Right atrium auricular region (tissue), 2 donors: ENCODE measurements at regions not wholly inside any gene's neighbourhood (a gene's known extent, or its start where the extent isn't known, plus 50 kb on each side); places are given as distances from the start of the nearest gene placed in this dataset.

Experiments
- DNase-seq: peaks from one replicate; pipeline ENCODE4 v3.0.0-alpha.2; 2019; ENCODE audit warnings: low spot score
- H3K27ac ChIP-seq, 2 donors: fragments of 200-600 bp; sonication (generic); 1 replicate in 1 of 2; 2 replicates in 1 of 2; pipeline ENCODE4 v1.5.1; 2016 to 2019
- H3K27me3 ChIP-seq, 2 donors: fragments of 200-600 bp; sonication (generic); one replicate each; pipeline versions ENCODE4 v1.5.1 to v1.6.0; 2017 to 2019
- H3K36me3 ChIP-seq: fragments of 200-600 bp; sonication (generic); one replicate; pipeline ENCODE4 v1.5.1; 2016
- H3K4me1 ChIP-seq, 2 donors: fragments of 200-600 bp; sonication (generic); one replicate each; pipeline versions ENCODE4 v1.5.1 to v1.6.0; 2017 to 2019
- H3K4me3 ChIP-seq, 2 donors: fragments of 200-600 bp; sonication (generic); 1 replicate in 1 of 2; 2 replicates in 1 of 2; pipeline ENCODE4 v1.5.1; 2017 to 2019; ENCODE audit warnings: mild to moderate bottlenecking in 1 of 2, moderate library complexity in 1 of 2
- H3K9me3 ChIP-seq, 2 donors: fragments of 200-600 bp; sonication (generic); one replicate each; pipeline ENCODE4 v1.5.1; 2019
- CTCF ChIP-seq, 2 donors: fragments of 200-600 bp; sonication (generic); IDR thresholded peaks; one replicate each; pipeline ENCODE4 v1.5.1; 2019; ENCODE audit warnings: antibody characterized with exemption in 2 of 2

DNA sequence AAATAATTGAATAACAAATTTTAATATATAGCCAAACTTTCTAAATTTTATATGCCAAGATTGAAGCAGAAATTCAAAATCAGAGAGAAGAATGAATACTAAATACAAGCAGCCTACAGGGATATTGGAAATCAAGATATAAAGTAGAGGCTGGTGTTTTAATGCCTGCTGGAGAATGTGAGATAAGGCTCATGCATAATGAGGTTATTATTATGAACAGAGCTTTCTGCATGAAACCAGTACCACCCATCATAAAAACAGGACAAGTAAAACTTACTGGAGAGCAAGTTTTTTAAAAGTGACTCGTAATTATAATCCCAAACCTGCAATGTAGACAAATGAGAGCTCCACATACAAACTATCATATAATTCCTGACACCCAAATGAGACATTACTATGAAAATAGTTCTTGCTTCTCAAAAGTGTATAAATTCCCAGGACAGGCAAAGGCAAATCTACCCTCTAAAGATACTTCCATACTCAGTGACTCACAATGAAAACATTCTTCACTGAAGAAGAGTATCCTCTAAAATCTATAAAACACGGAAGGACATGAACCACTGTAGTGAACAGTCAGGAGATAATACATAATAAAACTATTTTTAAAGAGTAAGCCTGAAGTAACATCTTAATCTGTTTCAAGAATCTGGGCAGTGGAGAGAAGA lies 532.0 kb upstream of the GRAMD2B start:
- no peak for DNase-seq
- H3K9me3 ChIP-seq = no peaks in the 10 kb centered on the region
- H3K27me3 ChIP-seq = no peaks in the 10 kb centered on the region
- TF ChIP-seq CTCF (IDR thresholded peaks at IDR 0.05) = no peak
- H3K4me1 ChIP-seq = peaks cover 0 to 3% of the 10 kb centered on the region in 2 donors
- H3K4me3 ChIP-seq = no peak overlapping the region
- H3K27ac ChIP-seq = no peak overlapping the region
- H3K36me3 ChIP-seq = no peaks in the 10 kb centered on the region

DNA sequence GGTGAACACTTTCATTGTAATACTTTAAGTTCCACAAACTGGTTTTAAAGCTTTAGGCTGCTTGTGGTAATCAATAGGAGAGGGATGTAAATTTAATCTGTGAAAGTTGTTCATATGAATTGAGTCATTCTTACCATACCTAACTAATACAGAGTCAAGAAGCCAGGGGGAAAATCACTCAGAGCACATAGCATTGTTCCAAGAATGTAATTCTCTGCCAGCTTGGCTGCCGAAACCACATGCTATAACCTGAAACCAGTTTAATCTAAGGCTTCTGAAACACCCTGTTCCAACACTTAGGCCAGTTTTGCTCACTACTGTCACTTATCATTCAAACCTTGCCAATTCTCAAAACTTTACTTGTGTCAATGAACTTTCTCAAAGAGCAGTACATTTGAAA lies 528.8 kb upstream of the GRAMD2B start:
- Histone ChIP-seq H3K9me3 (no peaks in the 10 kb centered on the region), H3K27me3 (no peaks in the 10 kb centered on the region), H3K36me3 (no peaks in the 10 kb centered on the region), H3K4me3 (no peak overlapping the region), H3K27ac (peak overlapping the region in 1 of 2 donors; percentile 58), H3K4me1 (peaks cover 0 to 3% of the 10 kb centered on the region in 2 donors)
- no peak for TF ChIP-seq CTCF (IDR thresholded peaks at IDR 0.05)
- no peak for DNase-seq

DNA sequence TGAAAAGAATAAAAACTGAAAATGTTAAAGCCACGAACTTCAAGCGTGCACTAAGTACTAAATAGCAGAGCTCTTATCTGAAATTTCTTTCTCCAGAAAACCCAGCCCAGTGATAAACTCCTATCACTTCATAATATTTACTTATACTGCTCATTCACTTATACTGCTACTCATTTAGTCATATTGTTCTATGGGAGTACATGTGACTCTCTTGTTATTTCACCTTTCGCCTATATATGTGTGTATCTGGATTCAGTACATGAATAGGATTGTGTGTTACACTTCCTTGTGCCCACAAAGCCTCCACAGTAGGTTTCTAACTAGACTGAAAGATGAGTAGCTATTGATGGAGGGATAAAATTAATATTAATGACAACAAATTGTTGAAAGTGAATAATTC lies 526.8 kb upstream of the GRAMD2B start:
- no peak for TF ChIP-seq CTCF (IDR thresholded peaks at IDR 0.05)
- Histone ChIP-seq H3K27me3 (no peaks in the 10 kb centered on the region), H3K4me1 (peaks cover 0 to 1% of the 10 kb centered on the region in 2 donors), H3K9me3 (peaks cover 0 to 4% of the 10 kb centered on the region in 2 donors), H3K4me3 (no peak overlapping the region), H3K36me3 (no peaks in the 10 kb centered on the region), H3K27ac (no peak overlapping the region)
- DNase-seq = no peak

GRCh38 chr5:125897089-125897488 lies 526.1 kb upstream of the GRAMD2B start:
- H3K4me3 ChIP-seq = no peak overlapping the region
- H3K36me3 ChIP-seq = no peaks in the 10 kb centered on the region
- no peaks in the 10 kb centered on the region for H3K27me3 ChIP-seq
- no peak for DNase-seq
- no peaks in the 10 kb centered on the region for H3K4me1 ChIP-seq
- H3K27ac ChIP-seq = no peak overlapping the region
- no peak for TF ChIP-seq CTCF (IDR thresholded peaks at IDR 0.05)
- peaks cover 0 to 4% of the 10 kb centered on the region in 2 donors for H3K9me3 ChIP-seq

DNA sequence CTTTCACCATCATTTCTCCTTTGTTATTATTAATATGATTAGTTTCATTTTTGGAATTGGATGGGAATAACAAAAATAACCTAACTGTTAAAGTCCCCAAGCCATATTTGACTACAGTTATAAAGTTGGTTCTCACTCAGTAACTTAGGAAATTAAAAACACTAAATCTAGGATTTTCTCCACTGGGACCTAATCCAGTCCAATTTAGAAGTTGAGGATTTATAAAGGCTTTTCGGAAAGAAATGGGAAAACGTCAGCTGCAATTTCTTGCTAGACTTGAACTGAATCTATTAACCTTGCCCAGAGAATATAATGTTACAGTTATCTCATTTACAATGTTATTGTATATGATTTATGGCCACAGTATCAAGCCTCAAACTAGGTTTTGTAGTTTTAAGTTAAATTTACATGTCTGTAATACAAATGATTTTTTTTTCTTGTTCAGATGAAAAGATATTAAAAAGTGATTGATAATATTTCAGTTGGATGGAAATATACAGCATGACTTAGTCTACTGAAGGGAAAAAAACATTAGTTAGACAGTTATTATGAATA lies 524.3 kb upstream of the GRAMD2B start:
- TF ChIP-seq CTCF (IDR thresholded peaks at IDR 0.05) = no peak
- no peak for DNase-seq
- no peak overlapping the region for H3K27ac ChIP-seq

DNA sequence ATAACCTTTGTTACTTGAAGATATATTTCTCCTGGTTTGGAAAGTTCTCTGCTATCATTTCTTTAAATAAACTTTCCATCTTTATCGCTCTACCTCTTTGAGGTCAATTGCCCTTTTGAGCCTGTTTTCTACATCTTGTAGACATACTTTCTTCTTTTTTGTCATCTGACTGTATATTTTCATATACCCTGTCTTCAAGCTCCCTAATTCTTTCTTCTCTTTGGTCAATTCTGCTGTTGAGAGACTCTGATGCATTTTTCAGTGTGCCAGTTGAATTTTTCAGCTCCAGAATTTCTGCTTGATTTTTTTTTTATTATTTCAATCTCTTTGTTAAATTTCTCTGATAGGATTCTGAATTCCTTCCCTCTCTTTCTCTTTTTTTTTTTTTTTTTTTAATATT lies 511.2 kb upstream of the GRAMD2B start:
- DNase-seq = no peak
- H3K4me1 ChIP-seq = no peaks in the 10 kb centered on the region
- H3K4me3 ChIP-seq = no peak overlapping the region
- peaks cover 0 to 32% of the 10 kb centered on the region in 2 donors for H3K9me3 ChIP-seq
- no peaks in the 10 kb centered on the region for H3K27me3 ChIP-seq
- TF ChIP-seq CTCF (IDR thresholded peaks at IDR 0.05) = no peak
- no peak overlapping the region for H3K27ac ChIP-seq
- H3K36me3 ChIP-seq = no peaks in the 10 kb centered on the region

More for the DNA sequence above, 524.3 kb upstream of the GRAMD2B start:
- H3K27me3 ChIP-seq = no peaks in the 10 kb centered on the region
- no peaks in the 10 kb centered on the region for H3K4me1 ChIP-seq
- no peak overlapping the region for H3K4me3 ChIP-seq
- no peaks in the 10 kb centered on the region for H3K36me3 ChIP-seq
- peaks cover 0 to 4% of the 10 kb centered on the region in 2 donors for H3K9me3 ChIP-seq
